Astrocyte (in vitro differentiated cells and primary cell): ENCODE measurements at regions not wholly inside any gene's neighbourhood (a gene's known extent, or its start where the extent isn't known, plus 50 kb on each side); places are given as distances from the start of the nearest gene placed in this dataset.

ENCODE experiments used
- DNase-seq: peaks from one replicate; pipeline ENCODE4 v3.0.0-alpha.2; 2010; ENCODE audit warnings: low read depth
- FAIRE-seq: peaks from 2 replicates; lab custom pipeline; 2011; peaks lifted over from hg19 to GRCh38; lab: Jason Lieb, UNC
- H2AFZ ChIP-seq: 2 replicates; pipeline ENCODE4 v1.6.0; 2012; ENCODE audit warnings: low read depth, low read length, inconsistent platforms
- H3K27ac ChIP-seq: 2 replicates; pipeline ENCODE4 v1.5.1; 2011; ENCODE audit warnings: low read depth, low read length, inconsistent platforms
- H3K27me3 ChIP-seq: 2 replicates; pipeline ENCODE4 v1.6.0; 2011; ENCODE audit warnings: low read length, inconsistent platforms; ENCODE audit not compliant: insufficient read depth
- H3K36me3 ChIP-seq: 2 replicates; pipeline ENCODE4 v1.5.1; 2011; ENCODE audit warnings: low read length, inconsistent platforms; ENCODE audit not compliant: insufficient read depth
- H3K4me1 ChIP-seq: 2 replicates; pipeline ENCODE4 v1.5.1; 2011; ENCODE audit warnings: low read length, inconsistent platforms; ENCODE audit not compliant: insufficient read depth
- H3K4me2 ChIP-seq: 2 replicates; pipeline ENCODE4 v1.6.0; 2012; ENCODE audit warnings: low read length, inconsistent platforms
- H3K4me3 ChIP-seq: 2 replicates; pipeline ENCODE4 v1.5.1; 2011; ENCODE audit warnings: low read depth, mild to moderate bottlenecking, low read length, inconsistent platforms; ENCODE audit not compliant: insufficient read depth
- H3K79me2 ChIP-seq: 2 replicates; pipeline ENCODE4 v1.6.0; 2012; ENCODE audit warnings: mild to moderate bottlenecking, low read length, inconsistent platforms; ENCODE audit not compliant: insufficient read depth
- H3K9ac ChIP-seq: 2 replicates; pipeline ENCODE4 v1.6.0; 2012; ENCODE audit warnings: mild to moderate bottlenecking, low read length, inconsistent platforms
- H3K9me3 ChIP-seq: 2 replicates; pipeline ENCODE4 v1.5.1; 2012; ENCODE audit warnings: low read depth, mild to moderate bottlenecking, low read length, inconsistent platforms; ENCODE audit not compliant: insufficient read depth
- H4K20me1 ChIP-seq: 2 replicates; pipeline ENCODE4 v1.6.0; 2012; ENCODE audit warnings: low read length, inconsistent platforms; ENCODE audit not compliant: insufficient read depth
- H3K27ac Mint-ChIP-seq: one replicate; pipeline ENCODE4 v1.8.0; 2021; ENCODE audit warnings: mild to moderate bottlenecking, mixed read lengths; ENCODE audit not compliant: unreplicated experiment
- H3K27me3 Mint-ChIP-seq: one replicate; pipeline ENCODE4 v1.8.0; 2021; ENCODE audit warnings: low read depth, mixed read lengths; ENCODE audit not compliant: unreplicated experiment
- H3K36me3 Mint-ChIP-seq: one replicate; pipeline ENCODE4 v1.8.0; 2021; ENCODE audit warnings: low read depth, mixed read lengths; ENCODE audit not compliant: unreplicated experiment
- H3K4me1 Mint-ChIP-seq: one replicate; pipeline ENCODE4 v1.8.0; 2021; ENCODE audit warnings: low read depth, mixed read lengths; ENCODE audit not compliant: unreplicated experiment
- H3K4me3 Mint-ChIP-seq: one replicate; pipeline ENCODE4 v1.8.0; 2021; ENCODE audit warnings: mild to moderate bottlenecking, moderate library complexity, mixed read lengths; ENCODE audit not compliant: unreplicated experiment
- H3K9me3 Mint-ChIP-seq: one replicate; pipeline ENCODE4 v1.8.0; 2021; ENCODE audit warnings: mild to moderate bottlenecking, mixed read lengths; ENCODE audit not compliant: unreplicated experiment
- EZH2 ChIP-seq: IDR thresholded peaks from 2 replicates; pipeline ENCODE4 v1.6.1; 2012; ENCODE audit warnings: mild to moderate bottlenecking, low read length, inconsistent platforms; ENCODE audit not compliant: insufficient read depth
- TF ChIP-seq, protein P1 (sequence below): IDR thresholded peaks from 2 replicates; pipeline ENCODE4 v1.5.1; 2011; ENCODE audit warnings: low read depth, mild to moderate bottlenecking, inconsistent platforms, low read length, moderate library complexity; ENCODE audit not compliant: insufficient read depth

DNA sequence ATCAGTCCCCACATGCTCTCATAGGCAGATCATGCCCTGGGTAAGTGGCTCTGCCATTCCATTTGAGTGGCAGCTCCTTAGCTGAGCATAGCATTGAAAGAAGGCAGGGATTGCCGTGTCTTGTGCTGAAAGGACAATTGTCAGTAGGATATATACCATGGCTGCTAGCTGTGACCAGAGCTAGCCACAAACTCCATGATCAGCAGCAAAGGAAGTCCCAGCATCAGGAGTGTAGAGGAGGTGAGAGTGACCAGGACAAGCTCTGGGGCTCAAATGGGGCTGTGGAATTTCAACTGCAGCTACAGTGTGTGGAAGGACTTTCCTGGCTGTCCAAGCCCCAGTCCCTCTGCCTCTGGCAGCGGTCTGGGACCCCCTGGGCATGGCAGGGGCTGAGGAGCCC, 54.4 kb upstream of the LGALSL start:
- Mint-ChIP-seq H3K27me3 (peaks cover 3% of the 10 kb centered on the region), H3K36me3 (peaks cover 2% of the 10 kb centered on the region), H3K9me3 (peaks cover 1% of the 10 kb centered on the region), H3K4me1 (peaks cover 32% of the 10 kb centered on the region), H3K4me3 (no peak overlapping the region), H3K27ac (no peak overlapping the region)
- Histone ChIP-seq H3K4me2 (no peak overlapping the region), H3K27ac (no peak overlapping the region), H3K9ac (no peak overlapping the region), H3K27me3 (peaks cover 22% of the 10 kb centered on the region), H3K4me1 (peaks cover 9% of the 10 kb centered on the region), H4K20me1 (no peaks in the 10 kb centered on the region), H3K4me3 (no peak overlapping the region), H3K36me3 (no peaks in the 10 kb centered on the region), H3K9me3 (no peaks in the 10 kb centered on the region), H2AFZ (no peak overlapping the region), H3K79me2 (no peaks in the 10 kb centered on the region)
- TF ChIP-seq, protein P1, sequence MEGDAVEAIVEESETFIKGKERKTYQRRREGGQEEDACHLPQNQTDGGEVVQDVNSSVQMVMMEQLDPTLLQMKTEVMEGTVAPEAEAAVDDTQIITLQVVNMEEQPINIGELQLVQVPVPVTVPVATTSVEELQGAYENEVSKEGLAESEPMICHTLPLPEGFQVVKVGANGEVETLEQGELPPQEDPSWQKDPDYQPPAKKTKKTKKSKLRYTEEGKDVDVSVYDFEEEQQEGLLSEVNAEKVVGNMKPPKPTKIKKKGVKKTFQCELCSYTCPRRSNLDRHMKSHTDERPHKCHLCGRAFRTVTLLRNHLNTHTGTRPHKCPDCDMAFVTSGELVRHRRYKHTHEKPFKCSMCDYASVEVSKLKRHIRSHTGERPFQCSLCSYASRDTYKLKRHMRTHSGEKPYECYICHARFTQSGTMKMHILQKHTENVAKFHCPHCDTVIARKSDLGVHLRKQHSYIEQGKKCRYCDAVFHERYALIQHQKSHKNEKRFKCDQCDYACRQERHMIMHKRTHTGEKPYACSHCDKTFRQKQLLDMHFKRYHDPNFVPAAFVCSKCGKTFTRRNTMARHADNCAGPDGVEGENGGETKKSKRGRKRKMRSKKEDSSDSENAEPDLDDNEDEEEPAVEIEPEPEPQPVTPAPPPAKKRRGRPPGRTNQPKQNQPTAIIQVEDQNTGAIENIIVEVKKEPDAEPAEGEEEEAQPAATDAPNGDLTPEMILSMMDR = no peak
- no peak for TF ChIP-seq EZH2
- FAIRE-seq = no peak
- no peak for DNase-seq

DNA sequence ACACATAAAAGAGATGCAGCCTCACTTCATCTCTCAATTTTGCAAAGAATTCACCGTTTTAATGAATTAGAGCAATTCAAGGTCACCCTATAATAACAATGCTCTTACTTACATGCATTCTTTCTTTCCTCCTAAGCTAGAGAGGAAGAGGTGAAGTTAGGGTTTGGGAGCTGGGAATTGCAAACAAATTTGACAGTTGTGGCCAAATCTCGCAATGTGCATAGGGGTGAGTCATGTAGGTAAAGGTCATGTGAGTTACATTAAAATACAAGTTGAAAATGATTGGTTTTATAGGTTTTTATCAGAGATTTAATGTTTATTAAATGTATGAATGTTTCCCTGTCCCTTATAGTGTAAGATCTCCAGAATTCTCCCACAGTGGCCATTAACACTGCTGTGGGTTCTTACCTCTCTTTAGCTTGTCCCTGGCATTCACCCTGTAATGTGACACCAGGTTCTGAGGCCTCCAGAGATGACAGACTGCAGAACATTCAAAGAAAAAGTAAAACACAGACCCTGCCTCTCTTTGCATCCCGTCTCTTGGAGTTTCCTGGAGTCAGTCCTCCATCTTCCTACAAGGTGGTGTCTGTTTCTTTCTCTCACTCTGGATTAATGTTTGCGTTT, 53.7 kb upstream of the LGALSL start:
- Histone ChIP-seq H3K9ac (no peak overlapping the region), H3K27me3 (peaks cover 19% of the 10 kb centered on the region), H3K4me1 (peaks cover 10% of the 10 kb centered on the region), H3K4me3 (no peak overlapping the region), H3K9me3 (no peaks in the 10 kb centered on the region), H3K79me2 (no peaks in the 10 kb centered on the region), H4K20me1 (no peaks in the 10 kb centered on the region), H2AFZ (no peak overlapping the region), H3K27ac (no peak overlapping the region), H3K4me2 (no peak overlapping the region), H3K36me3 (no peaks in the 10 kb centered on the region)
- DNase-seq = no peak
- no peak overlapping the region for H3K27ac Mint-ChIP-seq
- H3K4me3 Mint-ChIP-seq = no peak overlapping the region
- peaks cover 34% of the 10 kb centered on the region for H3K4me1 Mint-ChIP-seq
- H3K27me3 Mint-ChIP-seq = peaks cover 3% of the 10 kb centered on the region
- no peak for TF ChIP-seq EZH2
- TF ChIP-seq, protein P1 = no peak
- H3K36me3 Mint-ChIP-seq = peaks cover 2% of the 10 kb centered on the region
- peaks cover 1% of the 10 kb centered on the region for H3K9me3 Mint-ChIP-seq
- FAIRE-seq = no peak
